Tibial artery (tissue), 4 donors: ENCODE measurements at regions not wholly inside any gene's neighbourhood (a gene's known extent, or its start where the extent isn't known, plus 50 kb on each side); places are given as distances from the start of the nearest gene placed in this dataset.

ENCODE experiments used
- DNase-seq, 2 donors: peaks; one replicate each; pipeline ENCODE4 v3.0.0-alpha.2; 2019
- H3K27ac ChIP-seq, 2 donors: fragments of 200-600 bp; sonication (generic) in 1 of 2; 1 replicate in 1 of 2; 2 replicates in 1 of 2; pipeline ENCODE4 v1.5.1; 2018 to 2019; ENCODE audit warnings: mild to moderate bottlenecking in 1 of 2
- H3K27me3 ChIP-seq, 2 donors: fragments of 200-600 bp; sonication (generic) in 1 of 2; one replicate each; pipeline versions ENCODE4 v1.5.1 to v1.6.0; 2016 to 2019
- H3K36me3 ChIP-seq, 3 donors: fragments of 200-600 bp; sonication (generic) in 2 of 3; one replicate each; pipeline ENCODE4 v1.5.1; 2016 to 2019; ENCODE audit warnings: mild to moderate bottlenecking in 2 of 3
- H3K4me1 ChIP-seq, 4 donors: fragments of 200-600 bp; sonication (generic) in 2 of 4; 1 replicate in 3 of 4; 2 replicates in 1 of 4; pipeline ENCODE4 v1.5.1; 2016 to 2019
- H3K4me3 ChIP-seq, 2 donors: fragments of 200-600 bp; sonication (generic) in 1 of 2; 1 replicate in 1 of 2; 2 replicates in 1 of 2; pipeline ENCODE4 v1.5.1; 2018 to 2019; ENCODE audit warnings: mild to moderate bottlenecking in 2 of 2
- H3K9me3 ChIP-seq, 3 donors: fragments of 200-600 bp; sonication (generic) in 1 of 3; one replicate each; pipeline ENCODE4 v1.5.1; 2016 to 2019
- CTCF ChIP-seq, 2 experiments: fragments of 200-600 bp in 1 of 2; fragments of 450-650 bp in 1 of 2; IDR thresholded peaks; one replicate each; pipeline ENCODE4 v1.5.1; 2017 to 2019; ENCODE audit warnings: antibody characterized with exemption in 2 of 2, mild to moderate bottlenecking in 1 of 2, moderate library complexity in 1 of 2
- intact Hi-C: fragments of 100-400 bp; cut with DNase I; formaldehyde crosslinking; loops from one replicate; pipeline ENCODE4 v1.15.0; 2023; ENCODE audit warnings: low total_unique reads

DNA sequence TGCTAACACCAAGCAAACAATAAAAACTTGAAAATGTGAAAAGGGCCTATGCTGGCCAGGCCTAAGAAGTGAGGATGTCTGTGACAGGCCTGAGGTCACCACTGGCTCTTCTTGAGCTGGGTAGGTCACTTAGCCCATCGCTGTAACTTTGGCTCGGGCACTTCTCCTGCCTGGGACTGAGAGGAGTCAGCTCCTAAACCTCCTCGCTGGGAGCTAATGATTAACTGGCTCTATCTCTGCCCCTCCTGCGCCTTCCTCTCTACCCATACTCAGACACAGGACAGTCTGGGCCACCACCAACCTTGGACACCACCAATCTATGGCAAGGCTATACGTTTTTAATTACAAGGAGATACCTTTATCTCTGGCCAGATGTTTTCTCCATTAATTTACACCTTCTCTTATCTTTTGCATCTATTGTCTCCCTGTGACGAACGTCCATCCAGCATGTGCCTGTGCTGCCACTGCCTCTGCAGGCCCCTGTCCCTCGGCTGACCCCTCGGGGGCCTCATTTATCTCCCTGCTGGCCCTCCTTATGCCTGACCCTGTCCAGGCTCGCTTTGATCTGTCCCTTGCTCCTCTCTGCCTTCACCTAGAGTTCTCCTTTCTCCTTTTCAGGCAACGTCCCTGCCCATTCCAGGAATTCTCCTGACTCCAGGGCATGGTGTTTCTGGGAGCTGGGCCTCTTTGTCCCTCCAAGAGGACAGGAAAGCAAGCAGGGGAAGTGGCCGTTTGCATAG is 149.1 kb upstream of the GATA6 start:
- Histone ChIP-seq H3K27ac (no peak overlapping the region), H3K9me3 (no peaks in the 10 kb centered on the region), H3K4me3 (no peak overlapping the region), H3K4me1 (no peaks in the 10 kb centered on the region), H3K27me3 (no peaks in the 10 kb centered on the region), H3K36me3 (no peaks in the 10 kb centered on the region)
- intact Hi-C loops = no loop called here
- no peak for DNase-seq
- no peak for TF ChIP-seq CTCF (IDR thresholded peaks at IDR 0.05)

GRCh38 chr18:22020867-22021370 is 148.5 kb upstream of the GATA6 start:
- no peaks in the 10 kb centered on the region for H3K27me3 ChIP-seq
- no peaks in the 10 kb centered on the region for H3K36me3 ChIP-seq
- no peaks in the 10 kb centered on the region for H3K4me1 ChIP-seq
- TF ChIP-seq CTCF (IDR thresholded peaks at IDR 0.05) = no peak
- DNase-seq = no peak
- intact Hi-C loops = no loop called here
- no peak overlapping the region for H3K4me3 ChIP-seq
- H3K27ac ChIP-seq = no peak overlapping the region
- no peaks in the 10 kb centered on the region for H3K9me3 ChIP-seq

GRCh38 chr18:22021701-22022100 is 147.7 kb upstream of the GATA6 start:
- Histone ChIP-seq H3K36me3 (no peaks in the 10 kb centered on the region), H3K4me1 (no peaks in the 10 kb centered on the region), H3K4me3 (no peak overlapping the region), H3K9me3 (no peaks in the 10 kb centered on the region), H3K27ac (no peak overlapping the region), H3K27me3 (no peaks in the 10 kb centered on the region)
- intact Hi-C loops = no loop called here
- DNase-seq = no peak
- TF ChIP-seq CTCF (IDR thresholded peaks at IDR 0.05) = no peak

DNA sequence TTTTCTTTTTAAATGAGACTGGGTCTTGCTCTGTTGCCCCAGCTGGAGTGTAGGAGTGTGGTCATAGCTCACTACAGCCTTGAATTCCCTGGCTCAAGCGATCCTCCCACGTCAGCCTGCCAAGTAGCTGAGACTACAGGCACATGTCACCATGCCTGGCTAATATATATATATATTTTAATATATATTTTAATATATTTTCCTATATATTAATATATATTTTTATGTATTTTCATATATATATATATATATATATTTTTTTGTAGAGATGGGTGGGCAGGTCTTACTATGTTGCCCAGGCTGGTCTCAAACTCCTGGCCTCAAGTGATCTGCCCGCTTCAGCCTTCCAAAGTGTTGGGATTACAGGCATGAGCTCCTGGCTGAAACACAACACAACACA is 144.5 kb upstream of the GATA6 start:
- Histone ChIP-seq H3K36me3 (no peaks in the 10 kb centered on the region), H3K4me1 (no peaks in the 10 kb centered on the region), H3K27ac (no peak overlapping the region), H3K27me3 (no peaks in the 10 kb centered on the region), H3K4me3 (no peak overlapping the region), H3K9me3 (no peaks in the 10 kb centered on the region)
- no peak for DNase-seq
- intact Hi-C loops = no loop called here
- TF ChIP-seq CTCF (IDR thresholded peaks at IDR 0.05) = no peak

DNA sequence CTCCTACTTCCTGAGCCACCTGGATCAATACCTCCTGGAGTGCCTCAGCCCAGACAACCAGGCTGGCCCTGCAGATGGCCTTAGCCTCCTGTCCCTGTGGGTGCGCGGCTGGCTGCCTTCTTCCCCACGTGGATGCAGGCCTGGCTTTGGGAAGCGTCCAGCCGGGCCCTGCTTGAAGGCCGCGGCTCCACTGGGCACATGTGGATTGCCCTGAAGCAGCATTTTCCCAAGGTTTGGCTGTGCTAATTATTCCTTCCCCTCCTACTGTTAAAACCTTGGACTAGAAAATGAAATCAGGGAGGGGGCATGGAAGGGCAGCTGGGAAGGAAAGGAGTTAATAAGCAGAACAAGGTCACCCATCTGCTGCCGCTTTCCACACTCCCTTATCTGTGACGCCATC is 143.0 kb upstream of the GATA6 start:
- Histone ChIP-seq H3K4me1 (no peaks in the 10 kb centered on the region), H3K27ac (no peak overlapping the region), H3K27me3 (no peaks in the 10 kb centered on the region), H3K4me3 (no peak overlapping the region), H3K36me3 (no peaks in the 10 kb centered on the region), H3K9me3 (no peaks in the 10 kb centered on the region)
- TF ChIP-seq CTCF (IDR thresholded peaks at IDR 0.05) = no peak
- DNase-seq = no peak
- intact Hi-C loops = no loop called here
